ENCODE measurements at regions not wholly inside any gene's neighbourhood (a gene's known extent, or its start where the extent isn't known, plus 50 kb on each side); places are given as distances from the start of the nearest gene placed in this dataset.

GRCh38 chr3:90052425-90052950 is 945.1 kb downstream of the EPHA3 start:
- H3K4me2 ChIP-seq (ENCODE audit: low read length) = no peak overlapping the region
- no peak overlapping the region for H3K9ac ChIP-seq (ENCODE audit: low read length)
- H3K27me3 ChIP-seq (ENCODE audit: insufficient read depth, low read depth, low read length) = no peaks in the 10 kb centered on the region
- no peak overlapping the region for H2AFZ ChIP-seq (ENCODE audit: low read depth, low read length)
- no peaks in the 10 kb centered on the region for H3K9me3 ChIP-seq (ENCODE audit: low read length)
- H3K36me3 ChIP-seq (ENCODE audit: insufficient read depth, low read length) = no peaks in the 10 kb centered on the region
- no peaks in the 10 kb centered on the region for H3F3A ChIP-seq (ENCODE audit: insufficient read depth, low read length, poor library complexity, severe bottlenecking)
- no peaks in the 10 kb centered on the region for H4K20me1 ChIP-seq (ENCODE audit: insufficient read depth)
- TF ChIP-seq RAD21 (conservative IDR thresholded peaks at IDR 0.05) (no peak), SMC3 (conservative IDR thresholded peaks at IDR 0.05; ENCODE audit: poor library complexity) (no peak), EP300 (conservative IDR thresholded peaks at IDR 0.05; ENCODE audit: poor library complexity, severe bottlenecking) (no peak), EZH2 (IDR thresholded peaks at IDR 0.05; ENCODE audit: borderline replicate concordance, insufficient read depth, low read length, poor library complexity, severe bottlenecking) (no peak), MXI1 (conservative IDR thresholded peaks at IDR 0.05; ENCODE audit: poor library complexity, severe bottlenecking) (no peak), TAF1 (IDR thresholded peaks at IDR 0.05; ENCODE audit: low read depth) (no peak), POLR2AphosphoS5 (IDR thresholded peaks at IDR 0.05) (no peak), REST (IDR thresholded peaks at IDR 0.05; ENCODE audit: borderline replicate concordance) (no peak), CTCF (IDR thresholded peaks at IDR 0.05; ENCODE audit: poor library complexity, severe bottlenecking) (no peak)
- H3K27ac ChIP-seq (ENCODE audit: low read length) = no peak overlapping the region
- H3K79me2 ChIP-seq (replicated peaks; ENCODE audit: insufficient read depth, low read length) = no peaks in the 10 kb centered on the region
- H3K4me3 ChIP-seq (ENCODE audit: low read length) = no peak overlapping the region
- no peaks in the 10 kb centered on the region for H3K9me2 ChIP-seq (ENCODE audit: insufficient read depth, low read length)

- Histone ChIP-seq H3K4me3 (ENCODE audit: low read length) (no peak overlapping the region), H3K79me2 (replicated peaks; ENCODE audit: insufficient read depth, low read length) (no peaks in the 10 kb centered on the region), H2AFZ (ENCODE audit: low read depth, low read length) (no peak overlapping the region), H3K9me2 (ENCODE audit: insufficient read depth, low read length) (no peaks in the 10 kb centered on the region), H3K9ac (ENCODE audit: low read length) (no peak overlapping the region), H3K27ac (ENCODE audit: low read length) (no peak overlapping the region), H3K4me2 (ENCODE audit: low read length) (no peak overlapping the region), H3K9me3 (ENCODE audit: low read length) (no peaks in the 10 kb centered on the region), H3K27me3 (ENCODE audit: insufficient read depth, low read depth, low read length) (no peaks in the 10 kb centered on the region), H3F3A (ENCODE audit: insufficient read depth, low read length, poor library complexity, severe bottlenecking) (no peaks in the 10 kb centered on the region), H4K20me1 (ENCODE audit: insufficient read depth) (no peaks in the 10 kb centered on the region), H3K36me3 (ENCODE audit: insufficient read depth, low read length) (no peaks in the 10 kb centered on the region)
- TF ChIP-seq EZH2 (IDR thresholded peaks at IDR 0.05; ENCODE audit: borderline replicate concordance, insufficient read depth, low read length, poor library complexity, severe bottlenecking) = no peak
- no peak for TF ChIP-seq POLR2AphosphoS5 (IDR thresholded peaks at IDR 0.05)
- TF ChIP-seq REST (IDR thresholded peaks at IDR 0.05; ENCODE audit: borderline replicate concordance) = no peak
- TF ChIP-seq SMC3 (conservative IDR thresholded peaks at IDR 0.05; ENCODE audit: poor library complexity) = no peak
- TF ChIP-seq MXI1 (conservative IDR thresholded peaks at IDR 0.05; ENCODE audit: poor library complexity, severe bottlenecking) = no peak
- no peak for TF ChIP-seq RAD21 (conservative IDR thresholded peaks at IDR 0.05)
- TF ChIP-seq EP300 (conservative IDR thresholded peaks at IDR 0.05; ENCODE audit: poor library complexity, severe bottlenecking) = no peak
- TF ChIP-seq CTCF (IDR thresholded peaks at IDR 0.05; ENCODE audit: poor library complexity, severe bottlenecking) = no peak
- no peak for TF ChIP-seq TAF1 (IDR thresholded peaks at IDR 0.05; ENCODE audit: low read depth)
These were observed 946.9 kb downstream of the EPHA3 start for GRCh38 chr3:90054311-90054710.
